ENCODE measurements at regions not wholly inside any gene's neighbourhood (a gene's known extent, or its start where the extent isn't known, plus 50 kb on each side); places are given as distances from the start of the nearest gene placed in this dataset.

- DNase-seq (no peak), ATAC-seq (peak; percentile 86)
- intact Hi-C loops (cut with DNase I, micrococcal nuclease), result no loop called here
Observed at GRCh38 chr9:107110153-107110552, 172.9 kb upstream of the RAD23B start.

GRCh38 chr9:107112707-107113243 lies 170.3 kb upstream of the RAD23B start:
- DNase-seq (no peak), ATAC-seq (no peak)
- intact Hi-C loops (cut with DNase I, micrococcal nuclease), result no loop called here

- ATAC-seq (peak; percentile 70), DNase-seq (no peak)
- intact Hi-C loops (cut with DNase I, micrococcal nuclease), result no loop called here
Observed at GRCh38 chr9:107118863-107119624, 164.0 kb upstream of the RAD23B start.

GRCh38 chr9:107119735-107120134 lies 163.3 kb upstream of the RAD23B start:
- ATAC-seq (no peak), DNase-seq (no peak)
- intact Hi-C loops (cut with DNase I, micrococcal nuclease), result no loop called here

- intact Hi-C loops (cut with DNase I, micrococcal nuclease), result no loop called here
- ATAC-seq (no peak), DNase-seq (no peak)
Observed at GRCh38 chr9:107123389-107123788, 159.7 kb upstream of the RAD23B start.

GRCh38 chr9:107127608-107128007 lies 155.5 kb upstream of the RAD23B start:
- no peak for ATAC-seq
- intact Hi-C loops (cut with DNase I, micrococcal nuclease), result no loop called here
- no peak for DNase-seq

GRCh38 chr9:107131108-107131799 lies 151.8 kb upstream of the RAD23B start:
- DNase-seq (no peak), ATAC-seq (peak; percentile 40)
- intact Hi-C loops (cut with DNase I, micrococcal nuclease), result no loop called here

- intact Hi-C loops (cut with DNase I, micrococcal nuclease), result no loop called here
- DNase-seq, result peak in 1 of 2 donors; percentile 59
- ATAC-seq, result peak; percentile 94
Observed at GRCh38 chr9:107136296-107136695, 146.8 kb upstream of the RAD23B start.

GRCh38 chr9:107137495-107138202 lies 145.4 kb upstream of the RAD23B start:
- ATAC-seq (no peak), DNase-seq (no peak)
- intact Hi-C loops (cut with DNase I, micrococcal nuclease), result no loop called here

GRCh38 chr9:107138261-107138992 lies 144.7 kb upstream of the RAD23B start:
- intact Hi-C loops (cut with DNase I, micrococcal nuclease), result no loop called here
- DNase-seq, result no peak
- no peak for ATAC-seq

- no peak for DNase-seq
- intact Hi-C loops (cut with DNase I, micrococcal nuclease), result no loop called here
Observed at GRCh38 chr9:107141967-107142366, 141.1 kb upstream of the RAD23B start.

GRCh38 chr9:107142430-107142829 lies 140.6 kb upstream of the RAD23B start:
- DNase-seq (peak in 1 of 2 donors; percentile 30), ATAC-seq (peak; percentile 51)
- intact Hi-C loops (cut with DNase I, micrococcal nuclease), result no loop called here

More at GRCh38 chr9:107141967-107142366, 141.1 kb upstream of the RAD23B start:
- peak; percentile 33 for ATAC-seq

GRCh38 chr9:107142896-107143603 lies 140.0 kb upstream of the RAD23B start:
- intact Hi-C loops (cut with DNase I, micrococcal nuclease), result no loop called here
- DNase-seq, result peak in 1 of 2 donors; percentile 23
- peak; percentile 95 for ATAC-seq

- intact Hi-C loops (cut with DNase I, micrococcal nuclease), result no loop called here
Observed at GRCh38 chr9:107144475-107144874, 138.6 kb upstream of the RAD23B start.

GRCh38 chr9:107147134-107147533 lies 135.9 kb upstream of the RAD23B start:
- ATAC-seq, result no peak
- intact Hi-C loops (cut with DNase I, micrococcal nuclease), result no loop called here
- no peak for DNase-seq

More at GRCh38 chr9:107144475-107144874, 138.6 kb upstream of the RAD23B start:
- DNase-seq (no peak), ATAC-seq (peak; percentile 27)

- intact Hi-C loops (cut with DNase I, micrococcal nuclease), result no loop called here
- peak; percentile 43 for ATAC-seq
- no peak for DNase-seq
Observed at GRCh38 chr9:107148216-107148615, 134.9 kb upstream of the RAD23B start.

GRCh38 chr9:107149756-107150155 lies 133.3 kb upstream of the RAD23B start:
- DNase-seq (no peak), ATAC-seq (no peak)
- intact Hi-C loops (cut with DNase I, micrococcal nuclease), result no loop called here

- intact Hi-C loops (cut with DNase I, micrococcal nuclease), result no loop called here
- DNase-seq (no peak), ATAC-seq (no peak)
Observed at GRCh38 chr9:107153336-107153735, 129.7 kb upstream of the RAD23B start.
